H9 (cell line): ENCODE measurements at regions not wholly inside any gene's neighbourhood (a gene's known extent, or its start where the extent isn't known, plus 50 kb on each side); places are given as distances from the start of the nearest gene placed in this dataset.

Experiments used
- DNase-seq: peaks from one replicate; pipeline ENCODE4 v3.0.0-alpha.2; 2017
- H2AFZ ChIP-seq: one replicate; pipeline ENCODE4 v1.6.1; 2013; ENCODE audit warnings: mild to moderate bottlenecking, low read length, control low read depth, moderate library complexity
- H2AK5ac ChIP-seq: 2 replicates; pipeline ENCODE4 v1.6.1; 2013; ENCODE audit warnings: low read length, control low read depth, mixed read lengths; ENCODE audit not compliant: insufficient read length
- H2BK120ac ChIP-seq: one replicate; pipeline ENCODE4 v1.6.1; 2013; ENCODE audit warnings: low read depth, mild to moderate bottlenecking, low read length, control low read depth, inconsistent platforms; ENCODE audit not compliant: poor library complexity, severe bottlenecking
- H2BK12ac ChIP-seq: 2 replicates; pipeline ENCODE4 v1.6.1; 2013; ENCODE audit warnings: low read length, control low read depth, mixed read lengths, low read depth; ENCODE audit not compliant: insufficient read length
- H2BK15ac ChIP-seq: 2 replicates; pipeline ENCODE4 v1.6.1; 2013; ENCODE audit warnings: low read depth, low read length, control low read depth
- H2BK20ac ChIP-seq: one replicate; pipeline ENCODE4 v1.6.1; 2013; ENCODE audit warnings: low read depth, mild to moderate bottlenecking, low read length, control low read depth, inconsistent platforms; ENCODE audit not compliant: poor library complexity, severe bottlenecking
- H2BK5ac ChIP-seq: 2 replicates; pipeline ENCODE4 v1.6.1; 2013; ENCODE audit warnings: low read length, control low read depth, mixed read lengths; ENCODE audit not compliant: insufficient read length
- H3K14ac ChIP-seq: 2 replicates; pipeline ENCODE4 v1.6.1; 2013; ENCODE audit warnings: low read length, control low read depth; ENCODE audit not compliant: insufficient read depth
- H3K18ac ChIP-seq: 2 replicates; pipeline ENCODE4 v1.6.1; 2013; ENCODE audit warnings: low read depth, mild to moderate bottlenecking, mixed read lengths, low read length, control low read depth; ENCODE audit not compliant: insufficient read length
- H3K23ac ChIP-seq: 2 replicates; pipeline ENCODE4 v1.6.1; 2013; ENCODE audit warnings: low read length, control low read depth, mixed read lengths, low read depth; ENCODE audit not compliant: insufficient read length
- H3K23me2 ChIP-seq: 2 replicates; pipeline ENCODE4 v1.6.1; 2013; ENCODE audit warnings: low read depth, mild to moderate bottlenecking, mixed read lengths, low read length, control low read depth; ENCODE audit not compliant: insufficient read length, poor library complexity, severe bottlenecking
- H3K27ac ChIP-seq: 2 replicates; pipeline ENCODE4 v1.5.1; 2013; ENCODE audit warnings: low read length, control low read depth, mixed read lengths, low read depth; ENCODE audit not compliant: insufficient read length
- H3K27me3 ChIP-seq: 2 replicates; pipeline ENCODE4 v1.6.1; 2013; ENCODE audit warnings: low read length, control low read depth, inconsistent platforms; ENCODE audit not compliant: insufficient read depth
- H3K4ac ChIP-seq: 2 replicates; pipeline ENCODE4 v1.6.1; 2013; ENCODE audit warnings: low read depth, mild to moderate bottlenecking, control low read depth, inconsistent platforms, low read length, moderate library complexity
- H3K4me1 ChIP-seq: 2 replicates; pipeline ENCODE4 v1.6.1; 2013; ENCODE audit warnings: low read length, control low read depth, inconsistent platforms; ENCODE audit not compliant: insufficient read depth
- H3K4me2 ChIP-seq: 2 replicates; pipeline ENCODE4 v1.6.1; 2013; ENCODE audit warnings: low read length, control low read depth, mixed read lengths; ENCODE audit not compliant: insufficient read length, insufficient read depth
- H3K56ac ChIP-seq: 2 replicates; pipeline ENCODE4 v1.6.1; 2013; ENCODE audit warnings: low read depth, mild to moderate bottlenecking, mixed read lengths, low read length, control low read depth; ENCODE audit not compliant: insufficient read length
- H3K79me1 ChIP-seq: 2 replicates; pipeline ENCODE4 v1.6.1; 2013; ENCODE audit warnings: low read depth, mild to moderate bottlenecking, moderate library complexity, low read length, control low read depth, inconsistent platforms; ENCODE audit not compliant: insufficient read depth, poor library complexity, severe bottlenecking
- H3K79me2 ChIP-seq: 2 replicates; pipeline ENCODE4 v1.6.1; 2013; ENCODE audit warnings: low read length, control low read depth, inconsistent platforms; ENCODE audit not compliant: insufficient read depth
- H3K9ac ChIP-seq: 2 replicates; pipeline ENCODE4 v1.6.1; 2013; ENCODE audit warnings: low read length, control low read depth, mixed read lengths; ENCODE audit not compliant: insufficient read length; ENCODE audit errors: extremely low read depth
- H3K9me3 ChIP-seq: one replicate; pipeline ENCODE4 v1.6.1; 2013; ENCODE audit warnings: low read depth, low read length, inconsistent platforms; ENCODE audit not compliant: control insufficient read depth
- H3T11ph ChIP-seq: one replicate; pipeline ENCODE4 v1.6.1; 2013; ENCODE audit warnings: mild to moderate bottlenecking, low read length, control low read depth, inconsistent platforms
- H4K20me1 ChIP-seq: one replicate; pipeline ENCODE4 v1.6.1; 2013; ENCODE audit not compliant: control insufficient read depth, insufficient read length, insufficient read depth
- H4K5ac ChIP-seq: 2 replicates; pipeline ENCODE4 v1.6.1; 2013; ENCODE audit warnings: low read depth, mild to moderate bottlenecking, mixed read lengths, low read length, control low read depth; ENCODE audit not compliant: insufficient read length
- H4K8ac ChIP-seq: replicated peaks from 2 replicates; pipeline ENCODE4 v1.6.1; 2013; ENCODE audit warnings: low read length, control low read depth, mixed read lengths, low read depth; ENCODE audit not compliant: insufficient read length
- H4K91ac ChIP-seq: 2 replicates; pipeline ENCODE4 v1.6.1; 2013; ENCODE audit warnings: low read depth, mild to moderate bottlenecking, moderate library complexity, mixed read lengths, low read length, control low read depth; ENCODE audit not compliant: insufficient read length
- H3K27ac Mint-ChIP-seq, 3 experiments: 2 replicates in 2 of 3; 3 replicates in 1 of 3; pipeline ENCODE4 v1.8.0; 2020 to 2021; ENCODE audit warnings: mixed read lengths in 3 of 3, mild to moderate bottlenecking in 1 of 3, moderate library complexity in 1 of 3
- H3K27me3 Mint-ChIP-seq: 2 replicates; pipeline ENCODE4 v1.8.0; 2021; ENCODE audit warnings: low read depth, mild to moderate bottlenecking, moderate library complexity, mixed read lengths
- H3K36me3 Mint-ChIP-seq, 3 experiments: 2 replicates in 2 of 3; 3 replicates in 1 of 3; pipeline ENCODE4 v1.8.0; 2020 to 2021; ENCODE audit warnings: low read depth in 3 of 3, mixed read lengths in 3 of 3; ENCODE audit not compliant: insufficient read depth in 1 of 3
- H3K4me1 Mint-ChIP-seq, 2 experiments: 2 replicates each; pipeline ENCODE4 v1.8.0; 2020; ENCODE audit warnings: mixed read lengths in 2 of 2
- H3K4me3 Mint-ChIP-seq, 2 experiments: 2 replicates in 1 of 2; 3 replicates in 1 of 2; pipeline ENCODE4 v1.8.0; 2020 to 2021; ENCODE audit warnings: mild to moderate bottlenecking in 2 of 2, mixed read lengths in 2 of 2, moderate library complexity in 1 of 2
- H3K9me3 Mint-ChIP-seq, 2 experiments: 2 replicates in 1 of 2; 3 replicates in 1 of 2; pipeline ENCODE4 v1.8.0; 2020; ENCODE audit warnings: mild to moderate bottlenecking in 2 of 2, mixed read lengths in 2 of 2, moderate library complexity in 1 of 2
- WGBS: extraction: QIAGEN DNeasy Blood & Tissue Kit; methylation state at CpG from one replicate; pipeline ENCODE4 v1.1.7; 2013; ENCODE audit warnings: missing lambda C conversion rate, low lambda C conversion rate, mixed read lengths; ENCODE audit not compliant: insufficient read length; ENCODE audit errors: extremely low coverage; 5-methylcytosine and 5-hydroxymethylcytosine counted together
- TF ChIP-seq, protein P1 (sequence below): fragments of 200-600 bp; sonication (generic); conservative IDR thresholded peaks from 3 replicates; pipeline ENCODE4 v1.8.0; 2021; ENCODE audit warnings: antibody characterized with exemption, mild to moderate bottlenecking

DNA sequence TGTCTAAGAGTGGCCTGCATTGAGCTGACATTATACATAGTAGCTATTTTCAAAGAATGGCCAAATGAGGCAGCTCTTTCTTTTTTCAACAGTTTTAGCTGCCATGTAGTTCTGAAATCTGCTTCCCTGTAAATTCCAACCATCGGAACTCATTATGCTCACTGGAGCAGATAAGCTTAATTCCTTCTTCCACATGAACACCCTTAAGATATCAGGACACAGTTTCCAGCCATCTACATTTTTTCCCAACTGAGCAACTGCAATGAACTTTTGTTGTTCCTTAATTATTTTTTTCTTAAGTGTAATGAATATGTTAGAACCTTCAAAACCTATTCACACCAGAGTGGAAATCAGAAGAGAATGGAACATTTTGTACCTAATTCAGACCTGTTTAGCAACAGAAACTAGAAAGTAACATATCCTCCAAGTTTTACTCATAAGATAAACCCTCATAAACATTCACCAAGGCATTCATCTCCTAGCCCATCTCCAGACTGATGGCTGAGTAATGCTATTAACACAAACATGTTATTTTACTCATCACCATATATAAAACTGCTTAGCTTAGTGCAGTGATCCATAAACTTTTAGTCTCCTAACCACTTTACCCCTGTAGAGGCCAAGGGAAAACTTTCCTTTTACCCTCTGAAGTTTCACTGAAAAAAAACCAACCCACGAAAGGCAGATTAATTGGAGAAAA lies 296.1 kb upstream of the SYT1 start:
- H3K27me3 Mint-ChIP-seq = peaks cover 2% of the 10 kb centered on the region; the same call in 1 of the 2 replicates

More for the DNA sequence above, 296.1 kb upstream of the SYT1 start:
- Histone ChIP-seq H4K20me1 (no peaks in the 10 kb centered on the region), H4K5ac (no peak overlapping the region), H3K27ac (no peak overlapping the region), H2BK15ac (no peak overlapping the region), H3K4ac (no peak overlapping the region), H3K27me3 (no peaks in the 10 kb centered on the region), H3K56ac (no peak overlapping the region), H3K9ac (no peak overlapping the region), H2AFZ (no peak overlapping the region), H3K79me2 (no peaks in the 10 kb centered on the region), H3K18ac (no peak overlapping the region), H2BK120ac (no peak overlapping the region), H3K23me2 (no peaks in the 10 kb centered on the region), H3K9me3 (no peaks in the 10 kb centered on the region), H3K23ac (no peak overlapping the region), H2BK20ac (no peak overlapping the region), H2AK5ac (no peak overlapping the region), H3K14ac (no peak overlapping the region), H2BK5ac (no peak overlapping the region), H3K4me2 (no peak overlapping the region), H4K91ac (no peak overlapping the region), H3T11ph (no peak overlapping the region), H3K79me1 (no peaks in the 10 kb centered on the region), H2BK12ac (no peak overlapping the region), H3K4me1 (no peaks in the 10 kb centered on the region), H4K8ac (no peak overlapping the region)
- H3K27ac Mint-ChIP-seq = no peak overlapping the region
- H3K9me3 Mint-ChIP-seq = no peaks in the 10 kb centered on the region
- H3K4me3 Mint-ChIP-seq = no peak overlapping the region
- H3K4me1 Mint-ChIP-seq = peaks cover 4 to 11% of the 10 kb centered on the region in 2 experiments
- WGBS = no CpG with 5 or more reads among the region's 2 CpGs
- DNase-seq = no peak
- H3K36me3 Mint-ChIP-seq = no peaks in the 10 kb centered on the region
- TF ChIP-seq, protein P1, sequence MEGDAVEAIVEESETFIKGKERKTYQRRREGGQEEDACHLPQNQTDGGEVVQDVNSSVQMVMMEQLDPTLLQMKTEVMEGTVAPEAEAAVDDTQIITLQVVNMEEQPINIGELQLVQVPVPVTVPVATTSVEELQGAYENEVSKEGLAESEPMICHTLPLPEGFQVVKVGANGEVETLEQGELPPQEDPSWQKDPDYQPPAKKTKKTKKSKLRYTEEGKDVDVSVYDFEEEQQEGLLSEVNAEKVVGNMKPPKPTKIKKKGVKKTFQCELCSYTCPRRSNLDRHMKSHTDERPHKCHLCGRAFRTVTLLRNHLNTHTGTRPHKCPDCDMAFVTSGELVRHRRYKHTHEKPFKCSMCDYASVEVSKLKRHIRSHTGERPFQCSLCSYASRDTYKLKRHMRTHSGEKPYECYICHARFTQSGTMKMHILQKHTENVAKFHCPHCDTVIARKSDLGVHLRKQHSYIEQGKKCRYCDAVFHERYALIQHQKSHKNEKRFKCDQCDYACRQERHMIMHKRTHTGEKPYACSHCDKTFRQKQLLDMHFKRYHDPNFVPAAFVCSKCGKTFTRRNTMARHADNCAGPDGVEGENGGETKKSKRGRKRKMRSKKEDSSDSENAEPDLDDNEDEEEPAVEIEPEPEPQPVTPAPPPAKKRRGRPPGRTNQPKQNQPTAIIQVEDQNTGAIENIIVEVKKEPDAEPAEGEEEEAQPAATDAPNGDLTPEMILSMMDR = no peak
